ENCODE measurements at regions not wholly inside any gene's neighbourhood (a gene's known extent, or its start where the extent isn't known, plus 50 kb on each side); places are given as distances from the start of the nearest gene placed in this dataset.

- no peak for TF ChIP-seq CTCF (IDR thresholded peaks at IDR 0.05)
- TF ChIP-seq ZFX (IDR thresholded peaks at IDR 0.05; ENCODE audit: borderline replicate concordance), result no peak
Measured at GRCh38 chr16:35741546-35741945, 2282.1 kb downstream of the TP53TG3F start.
